ENCODE measurements at regions not wholly inside any gene's neighbourhood (a gene's known extent, or its start where the extent isn't known, plus 50 kb on each side); places are given as distances from the start of the nearest gene placed in this dataset.
A peak's percentile ranks its signal among the peaks of the same experiment; 100 is the strongest.

GRCh38 chr2:118345465-118345864, 257.2 kb downstream of the INSIG2 start:
- no peaks in the 10 kb centered on the region for H3K36me3 Mint-ChIP-seq

GRCh38 chr2:118340103-118340502, 251.8 kb downstream of the INSIG2 start:
- peaks cover 17% of the 10 kb centered on the region for H3K4me1 Mint-ChIP-seq
- H3K9me3 Mint-ChIP-seq, result peaks cover 32% of the 10 kb centered on the region
- peak; percentile 86 for ATAC-seq
- no peak for DNase-seq (ENCODE audit: low spot score)
- H3K4me3 Mint-ChIP-seq, result no peak overlapping the region
- no peaks in the 10 kb centered on the region for H3K27me3 Mint-ChIP-seq (ENCODE audit: low read depth)
- no peak overlapping the region for H3K27ac Mint-ChIP-seq
- POLR2A ChIA-PET, result no interaction called here
- TF ChIP-seq TEAD1 (CRISPR knock-in tag; IDR thresholded peaks at IDR 0.05) (0 out of 2 replicates have a peak, but pooled peaks have one; percentile 45), ZNF512 (CRISPR knock-in tag; IDR thresholded peaks at IDR 0.05; ENCODE audit: borderline replicate concordance) (no peak)
- CTCF ChIA-PET, result interaction anchor here (1.0 to 2.3 kb wide), 4 partner anchors 18 to 543 kb away, joined by 3 to 9 read pairs (median 4); no protein-coding TSS in a partner anchor
- H3K36me3 Mint-ChIP-seq, result peaks cover 19% of the 10 kb centered on the region

More at GRCh38 chr2:118345465-118345864, 257.2 kb downstream of the INSIG2 start:
- no peaks in the 10 kb centered on the region for H3K27me3 Mint-ChIP-seq (ENCODE audit: low read depth)
- peaks cover 32% of the 10 kb centered on the region for H3K4me1 Mint-ChIP-seq
- TF ChIP-seq ZNF138 (CRISPR knock-in tag; conservative IDR thresholded peaks at IDR 0.05) (no peak), ESRRA (CRISPR knock-in tag; IDR thresholded peaks at IDR 0.05; ENCODE audit: borderline replicate concordance) (no peak), TEAD4 (CRISPR knock-in tag; IDR thresholded peaks at IDR 0.05) (no peak), NFE2L1 (CRISPR knock-in tag; IDR thresholded peaks at IDR 0.05) (no peak), SMAD3 (CRISPR knock-in tag; IDR thresholded peaks at IDR 0.05; ENCODE audit: borderline replicate concordance) (no peak), NR1H2 (CRISPR knock-in tag; IDR thresholded peaks at IDR 0.05) (no peak)
- TF ChIP-seq, protein P1, sequence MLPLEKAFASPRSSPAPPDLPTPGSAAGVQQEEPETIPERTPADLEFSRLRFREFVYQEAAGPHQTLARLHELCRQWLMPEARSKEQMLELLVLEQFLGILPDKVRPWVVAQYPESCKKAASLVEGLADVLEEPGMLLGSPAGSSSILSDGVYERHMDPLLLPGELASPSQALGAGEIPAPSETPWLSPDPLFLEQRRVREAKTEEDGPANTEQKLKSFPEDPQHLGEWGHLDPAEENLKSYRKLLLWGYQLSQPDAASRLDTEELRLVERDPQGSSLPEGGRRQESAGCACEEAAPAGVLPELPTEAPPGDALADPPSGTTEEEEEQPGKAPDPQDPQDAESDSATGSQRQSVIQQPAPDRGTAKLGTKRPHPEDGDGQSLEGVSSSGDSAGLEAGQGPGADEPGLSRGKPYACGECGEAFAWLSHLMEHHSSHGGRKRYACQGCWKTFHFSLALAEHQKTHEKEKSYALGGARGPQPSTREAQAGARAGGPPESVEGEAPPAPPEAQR (CRISPR knock-in tag; IDR thresholded peaks at IDR 0.05), result no peak
- POLR2A ChIA-PET, result no interaction called here
- ATAC-seq (peak; percentile 84), DNase-seq (ENCODE audit: low spot score) (no peak)
- peaks cover 15% of the 10 kb centered on the region for H3K9me3 Mint-ChIP-seq
- no peak overlapping the region for H3K4me3 Mint-ChIP-seq
- H3K27ac Mint-ChIP-seq, result no peak overlapping the region
- CTCF ChIA-PET, result no interaction called here

- H3K9me3 Mint-ChIP-seq, result peaks cover 29% of the 10 kb centered on the region
- POLR2A ChIA-PET, result no interaction called here
- H3K4me1 Mint-ChIP-seq, result peaks cover 14% of the 10 kb centered on the region
Measured at GRCh38 chr2:118339386-118339785, 251.1 kb downstream of the INSIG2 start.

More at GRCh38 chr2:118339386-118339785, 251.1 kb downstream of the INSIG2 start:
- no peak for ATAC-seq
- CTCF ChIA-PET, result interaction anchor here (1.3 to 2.3 kb wide), 3 partner anchors 20 to 543 kb away, joined by 3 to 9 read pairs (median 5); no protein-coding TSS in a partner anchor
- Mint-ChIP-seq H3K4me3 (no peak overlapping the region), H3K27ac (no peak overlapping the region), H3K27me3 (ENCODE audit: low read depth) (no peaks in the 10 kb centered on the region), H3K36me3 (peaks cover 19% of the 10 kb centered on the region)
- DNase-seq (ENCODE audit: low spot score), result no peak
- TF ChIP-seq E2F1 (CRISPR knock-in tag; IDR thresholded peaks at IDR 0.05) (no peak), ZNF425 (CRISPR knock-in tag; conservative IDR thresholded peaks at IDR 0.05) (no peak), ATF3 (CRISPR knock-in tag; conservative IDR thresholded peaks at IDR 0.05) (no peak), CREB1 (CRISPR knock-in tag; IDR thresholded peaks at IDR 0.05) (no peak)
- TF ChIP-seq, protein P2, sequence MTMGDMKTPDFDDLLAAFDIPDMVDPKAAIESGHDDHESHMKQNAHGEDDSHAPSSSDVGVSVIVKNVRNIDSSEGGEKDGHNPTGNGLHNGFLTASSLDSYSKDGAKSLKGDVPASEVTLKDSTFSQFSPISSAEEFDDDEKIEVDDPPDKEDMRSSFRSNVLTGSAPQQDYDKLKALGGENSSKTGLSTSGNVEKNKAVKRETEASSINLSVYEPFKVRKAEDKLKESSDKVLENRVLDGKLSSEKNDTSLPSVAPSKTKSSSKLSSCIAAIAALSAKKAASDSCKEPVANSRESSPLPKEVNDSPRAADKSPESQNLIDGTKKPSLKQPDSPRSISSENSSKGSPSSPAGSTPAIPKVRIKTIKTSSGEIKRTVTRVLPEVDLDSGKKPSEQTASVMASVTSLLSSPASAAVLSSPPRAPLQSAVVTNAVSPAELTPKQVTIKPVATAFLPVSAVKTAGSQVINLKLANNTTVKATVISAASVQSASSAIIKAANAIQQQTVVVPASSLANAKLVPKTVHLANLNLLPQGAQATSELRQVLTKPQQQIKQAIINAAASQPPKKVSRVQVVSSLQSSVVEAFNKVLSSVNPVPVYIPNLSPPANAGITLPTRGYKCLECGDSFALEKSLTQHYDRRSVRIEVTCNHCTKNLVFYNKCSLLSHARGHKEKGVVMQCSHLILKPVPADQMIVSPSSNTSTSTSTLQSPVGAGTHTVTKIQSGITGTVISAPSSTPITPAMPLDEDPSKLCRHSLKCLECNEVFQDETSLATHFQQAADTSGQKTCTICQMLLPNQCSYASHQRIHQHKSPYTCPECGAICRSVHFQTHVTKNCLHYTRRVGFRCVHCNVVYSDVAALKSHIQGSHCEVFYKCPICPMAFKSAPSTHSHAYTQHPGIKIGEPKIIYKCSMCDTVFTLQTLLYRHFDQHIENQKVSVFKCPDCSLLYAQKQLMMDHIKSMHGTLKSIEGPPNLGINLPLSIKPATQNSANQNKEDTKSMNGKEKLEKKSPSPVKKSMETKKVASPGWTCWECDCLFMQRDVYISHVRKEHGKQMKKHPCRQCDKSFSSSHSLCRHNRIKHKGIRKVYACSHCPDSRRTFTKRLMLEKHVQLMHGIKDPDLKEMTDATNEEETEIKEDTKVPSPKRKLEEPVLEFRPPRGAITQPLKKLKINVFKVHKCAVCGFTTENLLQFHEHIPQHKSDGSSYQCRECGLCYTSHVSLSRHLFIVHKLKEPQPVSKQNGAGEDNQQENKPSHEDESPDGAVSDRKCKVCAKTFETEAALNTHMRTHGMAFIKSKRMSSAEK (CRISPR knock-in tag; IDR thresholded peaks at IDR 0.05; ENCODE audit: borderline replicate concordance), result no peak

Data from WTC11 (cell line).